Keratinocyte (primary cell): ENCODE measurements at regions not wholly inside any gene's neighbourhood (a gene's known extent, or its start where the extent isn't known, plus 50 kb on each side); places are given as distances from the start of the nearest gene placed in this dataset.

ENCODE experiments used
- DNase-seq: peaks from one replicate; pipeline ENCODE4 v3.0.0-alpha.2; 2011; ENCODE audit warnings: low read depth, missing footprints, low spot score
- FAIRE-seq: peaks from 2 replicates; lab custom pipeline; 2011; peaks lifted over from hg19 to GRCh38; lab: Jason Lieb, UNC
- H2AFZ ChIP-seq: 2 replicates; pipeline ENCODE4 v1.6.0; 2012; ENCODE audit warnings: low read length, control low read depth, inconsistent platforms; ENCODE audit not compliant: control insufficient read depth
- H3K27ac ChIP-seq: 2 replicates; pipeline ENCODE4 v1.5.1; 2011; ENCODE audit warnings: low read length; ENCODE audit not compliant: control insufficient read depth, insufficient read depth
- H3K27me3 ChIP-seq: 3 replicates; pipeline ENCODE4 v1.6.0; 2011; ENCODE audit warnings: low read length; ENCODE audit not compliant: control insufficient read depth, insufficient read depth; ENCODE audit errors: extremely low read depth
- H3K36me3 ChIP-seq, 2 experiments: 2 replicates in 1 of 2; 3 replicates in 1 of 2; pipeline ENCODE4 v1.5.1; 2011; ENCODE audit warnings: low read length in 2 of 2, mild to moderate bottlenecking in 1 of 2; ENCODE audit not compliant: control insufficient read depth in 2 of 2, insufficient read depth in 2 of 2; ENCODE audit errors: extremely low read depth in 1 of 2
- H3K4me1 ChIP-seq: 3 replicates; pipeline ENCODE4 v1.5.1; 2011; ENCODE audit warnings: low read length; ENCODE audit not compliant: control insufficient read depth, insufficient read depth; ENCODE audit errors: extremely low read depth
- H3K4me2 ChIP-seq: 3 replicates; pipeline ENCODE4 v1.6.0; 2011; ENCODE audit warnings: low read depth, low read length; ENCODE audit not compliant: control insufficient read depth, insufficient read depth; ENCODE audit errors: extremely low read depth
- H3K4me3 ChIP-seq, 3 experiments: fragments of 200-600 bp in 1 of 3; sonication (generic) in 1 of 3; 2 replicates in 2 of 3; 3 replicates in 1 of 3; pipeline ENCODE4 v1.5.1; 2011 to 2016; ENCODE audit warnings: low read length in 3 of 3, mild to moderate bottlenecking in 3 of 3, control low read depth in 2 of 3, inconsistent platforms in 1 of 3, low read depth in 1 of 3, mixed read lengths in 1 of 3, mixed run types in 1 of 3, moderate library complexity in 1 of 3; ENCODE audit not compliant: control insufficient read depth in 2 of 3, insufficient read depth in 2 of 3; ENCODE audit errors: extremely low read depth in 1 of 3
- H3K79me2 ChIP-seq: 2 replicates; pipeline ENCODE4 v1.6.0; 2012; ENCODE audit warnings: low read length; ENCODE audit not compliant: control insufficient read depth, insufficient read depth
- H3K9ac ChIP-seq: 3 replicates; pipeline ENCODE4 v1.6.0; 2011; ENCODE audit warnings: low read length; ENCODE audit not compliant: control insufficient read depth, insufficient read depth; ENCODE audit errors: extremely low read depth
- H3K9me1 ChIP-seq: 3 replicates; pipeline ENCODE4 v1.6.0; 2011; ENCODE audit warnings: low read length; ENCODE audit not compliant: control insufficient read depth, insufficient read depth; ENCODE audit errors: extremely low read depth
- H3K9me3 ChIP-seq: 2 replicates; pipeline ENCODE4 v1.5.1; 2012; ENCODE audit warnings: low read depth, low read length; ENCODE audit not compliant: control insufficient read depth
- H4K20me1 ChIP-seq: 3 replicates; pipeline ENCODE4 v1.6.0; 2011; ENCODE audit warnings: low read length; ENCODE audit not compliant: control insufficient read depth, insufficient read depth; ENCODE audit errors: extremely low read depth
- CTCF ChIP-seq, 3 experiments: IDR thresholded peaks in 1 of 3; conservative IDR thresholded peaks in 1 of 3; optimal IDR thresholded peaks in 1 of 3; 2 replicates in 2 of 3; 3 replicates in 1 of 3; pipeline versions ENCODE3 to v1.5.1; 2011; ENCODE audit warnings: low read length in 3 of 3, mild to moderate bottlenecking in 3 of 3, moderate library complexity in 2 of 3, control low read depth in 1 of 3, inconsistent platforms in 1 of 3; ENCODE audit not compliant: insufficient read depth in 2 of 3; ENCODE audit errors: extremely low read depth in 1 of 3
- EZH2 ChIP-seq: IDR thresholded peaks from one replicate; pipeline ENCODE4 v1.6.1; 2012; ENCODE audit warnings: inconsistent platforms, mild to moderate bottlenecking, low read length, moderate library complexity
- dilution Hi-C: fragments of 300-500 bp; cut with MboI; formaldehyde crosslinking; loops from one replicate; pipeline ENCODE4 v1.7.0; 2020; ENCODE audit warnings: low sequenced_read_pairs; ENCODE audit not compliant: extremely low pct_ligation_motif_present

- dilution Hi-C loops = no loop called here
Observed at GRCh38 chr7:68917041-68917651, 681.1 kb upstream of the AUTS2 start.

DNA sequence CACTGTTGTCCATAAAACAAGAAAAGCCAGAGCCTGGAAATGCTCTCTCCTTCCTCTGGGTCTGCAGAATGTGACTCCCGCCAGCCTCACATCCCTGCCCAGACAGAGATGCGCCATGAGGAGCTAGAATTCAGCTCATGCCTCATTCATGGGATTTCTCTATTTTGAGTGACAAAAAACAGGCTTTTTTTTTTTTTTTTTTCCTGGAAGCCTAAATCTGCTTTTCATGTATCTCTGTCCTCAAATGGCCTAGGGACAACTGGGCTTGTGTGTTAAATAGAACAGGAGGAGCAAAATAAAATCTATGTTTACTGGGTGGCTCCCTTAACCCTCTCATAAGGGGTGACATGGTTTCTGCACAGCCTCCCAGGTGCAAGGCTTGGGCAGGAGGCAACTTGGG, 679.7 kb upstream of the AUTS2 start:
- Histone ChIP-seq H3K36me3 (no peaks in the 10 kb centered on the region), H3K4me2 (no peak overlapping the region), H2AFZ (no peak overlapping the region), H3K27me3 (no peaks in the 10 kb centered on the region), H3K9ac (no peak overlapping the region), H3K9me3 (peaks cover 2% of the 10 kb centered on the region), H3K4me1 (no peaks in the 10 kb centered on the region), H3K4me3 (no peak overlapping the region), H3K27ac (no peak overlapping the region), H3K79me2 (no peaks in the 10 kb centered on the region), H4K20me1 (no peaks in the 10 kb centered on the region), H3K9me1 (no peaks in the 10 kb centered on the region)
- no peak for DNase-seq
- no peak for FAIRE-seq
- no peak for TF ChIP-seq EZH2
- no peak for TF ChIP-seq CTCF (optimal IDR thresholded peaks at IDR 0.05 in 1 of 3, IDR thresholded peaks at IDR 0.05 in 1 of 3, conservative IDR thresholded peaks at IDR 0.05 in 1 of 3; ENCODE audit: extremely low read depth in 1 of 3, insufficient read depth in 2 of 3, low read length in 3 of 3)
- dilution Hi-C loops = no loop called here

More at GRCh38 chr7:68917041-68917651, 681.1 kb upstream of the AUTS2 start:
- no peaks in the 10 kb centered on the region for H3K79me2 ChIP-seq
- TF ChIP-seq CTCF (optimal IDR thresholded peaks at IDR 0.05 in 1 of 3, IDR thresholded peaks at IDR 0.05 in 1 of 3, conservative IDR thresholded peaks at IDR 0.05 in 1 of 3; ENCODE audit: extremely low read depth in 1 of 3, insufficient read depth in 2 of 3, low read length in 3 of 3) = no peak
- TF ChIP-seq EZH2 = no peak
- no peaks in the 10 kb centered on the region for H3K36me3 ChIP-seq
- no peak overlapping the region for H3K4me2 ChIP-seq
- no peak overlapping the region for H3K9ac ChIP-seq
- H3K9me1 ChIP-seq = no peaks in the 10 kb centered on the region
- no peaks in the 10 kb centered on the region for H4K20me1 ChIP-seq
- no peak overlapping the region for H3K4me3 ChIP-seq
- H2AFZ ChIP-seq = no peak overlapping the region
- H3K4me1 ChIP-seq = no peaks in the 10 kb centered on the region
- no peaks in the 10 kb centered on the region for H3K27me3 ChIP-seq
- DNase-seq = no peak
- FAIRE-seq = no peak
- H3K27ac ChIP-seq = no peak overlapping the region
- H3K9me3 ChIP-seq = peaks cover 2% of the 10 kb centered on the region
